ENCODE measurements at regions not wholly inside any gene's neighbourhood (a gene's known extent, or its start where the extent isn't known, plus 50 kb on each side); places are given as distances from the start of the nearest gene placed in this dataset.
"Not testable (repeated sequence)": the region's sequence is repeated elsewhere in the genome, so short reads cannot be mapped to it uniquely, and the experiment has no call there.

DNA sequence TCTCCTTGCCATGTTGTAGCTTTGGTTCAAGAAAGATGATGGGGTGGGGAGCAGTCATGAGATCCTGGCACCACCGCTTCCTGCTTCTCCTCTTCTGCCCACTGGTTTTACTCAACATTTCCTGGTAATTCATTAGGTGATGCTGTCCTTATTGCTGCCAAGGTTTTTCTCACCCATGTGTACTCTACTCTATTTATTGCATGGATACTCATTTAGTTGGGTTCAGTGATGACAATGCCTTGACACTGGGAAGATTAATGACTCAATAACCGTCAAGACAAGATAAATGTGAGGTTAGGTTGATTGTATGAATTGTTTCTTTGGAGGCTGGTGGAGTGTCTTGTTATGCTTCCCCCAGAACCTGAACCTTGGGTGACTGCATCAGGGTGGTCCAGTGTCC lies 484.2 kb downstream of the SIPA1L2 start:
- no peak for TF ChIP-seq CTCF (IDR thresholded peaks at IDR 0.05; ENCODE audit: extremely low read depth, missing control alignments)

GRCh38 chr1:232144696-232145230 lies 485.2 kb downstream of the SIPA1L2 start:
- no peak for TF ChIP-seq CTCF (IDR thresholded peaks at IDR 0.05; ENCODE audit: extremely low read depth, missing control alignments)

More for the DNA sequence above, 484.2 kb downstream of the SIPA1L2 start:
- DNase-seq (ENCODE audit: low spot score): no peak

DNA sequence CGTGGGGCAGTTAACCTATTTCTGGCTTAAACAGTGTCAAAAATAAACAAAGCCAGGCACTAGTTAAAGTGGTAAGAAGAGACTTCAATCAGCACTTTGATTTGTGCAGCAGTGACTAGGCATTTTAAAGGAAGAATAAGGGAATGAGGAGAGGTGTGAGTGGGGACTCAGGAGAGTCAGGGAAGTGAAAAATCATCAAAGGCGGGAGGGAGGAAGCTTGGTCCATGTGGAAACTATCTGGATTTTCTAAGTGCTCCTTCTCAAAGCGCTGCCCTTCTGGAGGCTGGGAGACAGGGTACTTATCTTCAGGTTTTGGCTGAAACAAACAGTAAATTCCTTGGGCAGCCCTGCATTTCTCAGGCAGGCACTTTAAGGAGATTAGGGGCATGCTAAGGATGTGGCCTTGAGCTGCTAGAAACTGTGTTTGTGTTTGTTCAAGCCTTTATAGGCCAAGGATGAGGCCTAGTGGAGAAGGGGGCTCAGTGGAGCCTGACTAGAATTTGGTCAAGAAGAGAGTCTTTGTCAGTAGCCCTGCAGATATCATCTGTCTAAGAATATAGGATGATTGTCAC lies 486.5 kb downstream of the SIPA1L2 start:
- DNase-seq (ENCODE audit: low spot score): no peak
- no peak for TF ChIP-seq CTCF (IDR thresholded peaks at IDR 0.05; ENCODE audit: extremely low read depth, missing control alignments)

More at GRCh38 chr1:232144696-232145230, 485.2 kb downstream of the SIPA1L2 start:
- DNase-seq (ENCODE audit: low spot score): no peak

DNA sequence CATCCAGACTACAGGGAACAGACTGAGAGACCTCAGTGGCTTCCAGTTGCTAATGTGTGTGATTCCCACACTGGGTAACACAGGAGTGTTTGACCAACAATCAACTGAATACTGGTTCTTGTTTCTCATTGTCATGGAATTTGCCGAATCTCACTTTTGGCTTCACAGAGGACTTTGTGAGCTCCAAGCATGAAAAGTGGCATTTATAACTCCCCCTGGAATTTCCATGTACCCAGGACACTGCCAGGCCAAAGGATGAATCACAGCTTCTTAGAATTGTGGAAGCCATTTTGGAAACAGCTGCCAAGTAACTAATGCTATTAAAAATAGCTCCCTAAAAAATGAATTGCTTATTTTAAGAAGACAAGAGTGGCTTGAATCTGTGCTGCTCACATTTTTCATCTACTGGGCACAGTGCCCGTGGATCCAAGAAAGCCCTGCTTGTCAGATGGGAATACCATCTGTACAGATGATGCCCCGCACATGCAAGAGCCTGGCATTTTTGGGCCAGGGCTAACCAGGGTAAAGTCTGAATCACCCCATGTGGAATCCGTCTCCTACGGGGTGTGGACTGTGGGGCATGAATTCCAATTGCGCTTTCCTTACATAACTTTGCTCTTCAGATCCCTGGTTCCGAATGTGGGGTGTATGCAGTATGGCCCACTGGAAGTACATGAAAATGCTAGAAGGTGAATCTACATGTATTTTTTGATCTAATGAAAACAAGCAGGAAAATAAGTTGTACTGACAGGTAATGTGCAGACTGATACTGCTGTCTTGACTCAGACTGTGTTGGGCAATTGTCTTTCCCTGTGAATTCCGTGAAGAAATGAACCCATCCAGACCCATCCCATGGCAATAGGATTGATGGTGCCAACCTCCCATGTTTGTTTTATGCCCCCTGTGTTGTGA lies 487.3 kb downstream of the SIPA1L2 start:
- no peak for TF ChIP-seq CTCF (IDR thresholded peaks at IDR 0.05; ENCODE audit: extremely low read depth, missing control alignments)
- DNase-seq (ENCODE audit: low spot score): no peak

DNA sequence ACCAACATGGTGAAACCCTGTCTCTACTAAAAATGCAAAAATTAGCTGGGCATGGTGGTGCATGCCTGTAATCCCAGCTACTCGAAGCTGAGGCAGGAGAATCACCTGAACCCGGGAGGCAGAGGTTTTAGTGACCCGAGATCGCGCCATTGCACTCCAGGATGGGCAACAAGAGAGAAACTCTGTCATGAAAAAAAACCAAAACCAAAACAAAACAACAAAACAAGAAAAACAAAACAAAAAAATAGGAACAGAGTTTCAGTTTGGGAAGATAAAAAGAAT lies 488.8 kb downstream of the SIPA1L2 start:
- DNase-seq (ENCODE audit: low spot score): not testable (repeated sequence)

DNA sequence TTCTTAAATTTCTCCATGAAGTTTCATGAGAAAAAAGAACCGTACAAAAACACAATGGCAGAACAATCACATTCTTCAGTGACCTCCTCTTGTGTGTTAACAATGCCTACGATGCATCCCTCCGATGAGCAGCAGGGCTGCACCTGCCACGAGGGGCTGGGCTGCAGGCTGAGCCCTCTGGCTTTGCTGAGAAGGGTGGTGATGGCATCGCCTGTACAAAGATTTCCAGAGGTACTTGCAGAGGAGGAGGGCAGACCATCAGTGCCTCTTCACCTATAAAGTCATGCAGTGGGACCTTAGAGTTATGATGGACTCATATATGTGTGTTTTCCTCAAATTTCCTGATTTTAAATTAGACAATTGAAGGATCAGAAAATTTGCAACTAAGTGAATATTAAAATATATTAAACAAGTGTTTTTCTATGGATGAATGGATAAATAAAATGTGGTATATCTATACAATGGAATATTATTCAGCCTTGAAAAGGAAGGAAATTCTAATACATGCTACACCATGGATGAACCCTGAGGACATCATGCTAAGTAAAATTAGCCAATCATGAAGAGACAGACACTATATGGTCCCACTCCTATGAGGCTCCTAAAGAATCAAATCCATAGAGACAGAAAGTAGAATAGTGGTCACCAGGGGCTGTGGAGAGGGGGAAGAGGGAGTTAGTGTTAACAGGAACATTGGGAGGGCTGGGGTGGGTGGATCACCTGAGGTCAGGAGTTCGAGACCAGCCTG lies 489.3 kb downstream of the SIPA1L2 start:
- TF ChIP-seq CTCF (IDR thresholded peaks at IDR 0.05; ENCODE audit: extremely low read depth, missing control alignments): no peak
- no peak for DNase-seq (ENCODE audit: low spot score)

- TF ChIP-seq CTCF (IDR thresholded peaks at IDR 0.05; ENCODE audit: extremely low read depth, missing control alignments): no peak
- DNase-seq (ENCODE audit: low spot score): no peak
Measured at GRCh38 chr1:232139444-232139843, 490.5 kb downstream of the SIPA1L2 start.

Measured in GM20000 (cell line).